HEK293 (cell line): ENCODE measurements at regions not wholly inside any gene's neighbourhood (a gene's known extent, or its start where the extent isn't known, plus 50 kb on each side); places are given as distances from the start of the nearest gene placed in this dataset.

ENCODE experiments used
- CTCF ChIP-seq: fragments of 450-650 bp; formaldehyde crosslinking; IDR thresholded peaks from 2 replicates; pipeline ENCODE4 v1.5.1; 2016; ENCODE audit warnings: missing biosample characterization, missing genetic modification characterization
- GFI1B ChIP-seq: fragments of 450-650 bp; formaldehyde crosslinking; IDR thresholded peaks from 2 replicates; pipeline ENCODE4 v1.5.1; 2016; ENCODE audit warnings: missing biosample characterization, missing genetic modification characterization
- HOXD13 ChIP-seq: sonication (generic); formaldehyde crosslinking; IDR thresholded peaks from 2 replicates; pipeline ENCODE4 v1.8.0; 2022; ENCODE audit warnings: missing genetic modification reagents, borderline replicate concordance
- PRDM10 ChIP-seq: fragments of 450-650 bp; formaldehyde crosslinking; IDR thresholded peaks from 2 replicates; pipeline ENCODE4 v1.5.1; 2016; ENCODE audit warnings: missing biosample characterization, missing genetic modification characterization
- SCRT1 ChIP-seq: fragments of 450-650 bp; formaldehyde crosslinking; IDR thresholded peaks from 2 replicates; pipeline ENCODE4 v1.5.1; 2016; ENCODE audit warnings: missing biosample characterization, missing genetic modification characterization, borderline replicate concordance
- ZEB2 ChIP-seq: fragments of 450-650 bp; formaldehyde crosslinking; IDR thresholded peaks from 2 replicates; pipeline ENCODE4 v1.5.1; 2016; ENCODE audit warnings: missing biosample characterization, missing genetic modification characterization
- ZFP37 ChIP-seq: fragments of 450-650 bp; formaldehyde crosslinking; IDR thresholded peaks from 2 replicates; pipeline ENCODE4 v1.5.1; 2016; ENCODE audit warnings: missing biosample characterization, missing genetic modification characterization
- ZIC2 ChIP-seq: fragments of 450-650 bp; formaldehyde crosslinking; IDR thresholded peaks from 2 replicates; pipeline ENCODE4 v1.5.1; 2016; ENCODE audit warnings: missing biosample characterization, missing genetic modification characterization
- ZNF112 ChIP-seq: fragments of 450-650 bp; formaldehyde crosslinking; IDR thresholded peaks from 2 replicates; pipeline ENCODE4 v1.5.0; 2017; ENCODE audit warnings: missing biosample characterization, missing genetic modification characterization
- ZNF169 ChIP-seq: fragments of 450-650 bp; formaldehyde crosslinking; IDR thresholded peaks from 2 replicates; pipeline ENCODE4 v1.5.1; 2016; ENCODE audit warnings: missing biosample characterization, missing genetic modification characterization
- ZNF221 ChIP-seq: fragments of 450-650 bp; formaldehyde crosslinking; IDR thresholded peaks from 2 replicates; pipeline ENCODE4 v1.5.1; 2017; ENCODE audit warnings: missing biosample characterization, missing genetic modification characterization, borderline replicate concordance
- ZNF280D ChIP-seq: fragments of 450-650 bp; formaldehyde crosslinking; IDR thresholded peaks from 2 replicates; pipeline ENCODE4 v1.5.1; 2016; ENCODE audit warnings: missing biosample characterization, missing genetic modification characterization
- ZNF423 ChIP-seq: fragments of 450-650 bp; formaldehyde crosslinking; IDR thresholded peaks from 2 replicates; pipeline ENCODE4 v1.5.1; 2016; ENCODE audit warnings: missing biosample characterization, missing genetic modification characterization
- ZNF513 ChIP-seq: fragments of 450-650 bp; IDR thresholded peaks from 2 replicates; pipeline ENCODE4 v1.5.1; 2018; ENCODE audit warnings: missing biosample characterization, missing genetic modification characterization
- ZNF518A ChIP-seq: fragments of 450-650 bp; formaldehyde crosslinking; conservative IDR thresholded peaks from 2 replicates; pipeline ENCODE4 v1.5.1; 2016; ENCODE audit warnings: low read depth, missing biosample characterization, missing genetic modification characterization
- ZNF548 ChIP-seq: fragments of 450-650 bp; formaldehyde crosslinking; IDR thresholded peaks from 2 replicates; pipeline ENCODE4 v1.5.1; 2016; ENCODE audit warnings: missing biosample characterization, missing genetic modification characterization
- ZNF558 ChIP-seq: fragments of 450-650 bp; formaldehyde crosslinking; IDR thresholded peaks from 2 replicates; pipeline ENCODE4 v1.5.1; 2016; ENCODE audit warnings: missing biosample characterization, missing genetic modification characterization
- ZNF623 ChIP-seq: fragments of 450-650 bp; formaldehyde crosslinking; IDR thresholded peaks from 2 replicates; pipeline ENCODE4 v1.5.1; 2016; ENCODE audit warnings: missing biosample characterization, missing genetic modification characterization
- ZNF639 ChIP-seq: fragments of 450-650 bp; formaldehyde crosslinking; IDR thresholded peaks from 2 replicates; pipeline ENCODE4 v1.5.1; 2016; ENCODE audit warnings: missing biosample characterization, missing genetic modification characterization
- ZNF664 ChIP-seq: fragments of 450-650 bp; formaldehyde crosslinking; IDR thresholded peaks from 2 replicates; pipeline ENCODE4 v1.5.1; 2016; ENCODE audit warnings: missing biosample characterization, missing genetic modification characterization
- ZNF670 ChIP-seq: fragments of 450-650 bp; formaldehyde crosslinking; IDR thresholded peaks from 2 replicates; pipeline ENCODE4 v1.5.1; 2016; ENCODE audit warnings: missing biosample characterization, missing genetic modification characterization, low read depth
- ZNF76 ChIP-seq: fragments of 450-650 bp; formaldehyde crosslinking; IDR thresholded peaks from 2 replicates; pipeline ENCODE4; 2016; ENCODE audit warnings: low read depth, missing biosample characterization, missing genetic modification characterization, borderline replicate concordance
- ZXDB ChIP-seq: fragments of 450-650 bp; formaldehyde crosslinking; IDR thresholded peaks from 2 replicates; pipeline ENCODE4 v1.5.1; 2016; ENCODE audit warnings: missing biosample characterization, missing genetic modification characterization

- TF ChIP-seq ZNF518A (tag by site-specific recombination) (no peak), ZFP37 (no peak), ZNF112 (tag by site-specific recombination) (no peak), ZNF280D (no peak), HOXD13 (CRISPR knock-in tag) (no peak), PRDM10 (0 out of 2 replicates have a peak, but pooled peaks have one; percentile 23), ZNF670 (tag by site-specific recombination) (no peak), ZNF623 (tag by site-specific recombination) (no peak), ZNF169 (no peak), CTCF (no peak), ZIC2 (tag by site-specific recombination) (peak; percentile 66; the same call in 1 of the 2 replicates), ZXDB (tag by site-specific recombination) (0 out of 2 replicates have a peak, but pooled peaks have one; percentile 27), GFI1B (no peak), ZNF664 (tag by site-specific recombination) (no peak), ZNF639 (tag by site-specific recombination) (no peak), ZEB2 (no peak), ZNF513 (tag by site-specific recombination) (no peak), ZNF76 (no peak), SCRT1 (no peak), ZNF548 (tag by site-specific recombination) (no peak), ZNF221 (tag by site-specific recombination) (no peak), ZNF423 (tag by site-specific recombination) (no peak), ZNF558 (tag by site-specific recombination) (no peak)
Observed at GRCh38 chr1:229114850-229115365, 156.0 kb upstream of the RAB4A start (continued).
